ENCODE measurements at regions not wholly inside any gene's neighbourhood (a gene's known extent, or its start where the extent isn't known, plus 50 kb on each side); places are given as distances from the start of the nearest gene placed in this dataset.

DNA sequence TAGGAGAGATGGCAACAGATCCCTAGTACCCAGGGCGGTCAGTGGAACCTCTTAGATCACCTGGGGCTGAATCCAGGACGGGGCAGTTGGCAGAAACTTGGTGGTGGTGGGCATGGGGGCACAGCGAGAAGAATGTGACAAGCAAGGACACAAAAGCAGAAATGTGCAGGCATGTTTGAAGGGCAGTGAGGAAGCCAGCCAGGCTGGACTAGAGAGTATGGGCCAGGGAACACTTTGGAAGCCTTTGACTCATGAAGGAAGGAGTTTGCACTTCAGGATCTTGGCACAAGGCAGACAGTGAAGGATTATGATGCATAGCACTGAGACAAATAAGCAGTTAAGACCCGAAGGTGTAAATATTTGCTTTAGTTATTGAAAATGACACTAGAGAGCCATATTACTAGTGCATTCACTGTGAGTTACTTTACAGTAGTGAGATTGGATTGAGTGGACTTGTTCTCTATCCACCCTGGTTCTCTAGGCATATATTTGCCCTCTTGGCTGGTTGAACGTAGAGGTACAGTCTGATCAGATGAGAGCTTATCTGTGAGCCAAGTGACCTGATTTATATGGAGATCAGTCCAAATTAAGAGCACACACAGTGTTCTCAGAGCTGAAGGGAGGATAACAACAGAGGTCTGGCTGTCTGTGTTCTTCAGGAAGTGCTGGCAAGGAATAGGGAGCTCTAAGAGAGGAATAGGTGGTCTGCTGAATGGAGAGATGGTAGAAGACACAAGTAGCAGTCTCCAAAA, 210.4 kb downstream of the SNX19 start:
- DNase-seq (ENCODE audit: low read depth), result peak; percentile 40
- no peak overlapping the region for H3K4me3 ChIP-seq (ENCODE audit: low read length)
- TF ChIP-seq CTCF (conservative IDR thresholded peaks at IDR 0.05; ENCODE audit: low read length), result no peak

GRCh38 chr11:130706572-130706971, 209.7 kb downstream of the SNX19 start:
- no peak for TF ChIP-seq CTCF (conservative IDR thresholded peaks at IDR 0.05; ENCODE audit: low read length)
- DNase-seq (ENCODE audit: low read depth), result peak; percentile 97

DNA sequence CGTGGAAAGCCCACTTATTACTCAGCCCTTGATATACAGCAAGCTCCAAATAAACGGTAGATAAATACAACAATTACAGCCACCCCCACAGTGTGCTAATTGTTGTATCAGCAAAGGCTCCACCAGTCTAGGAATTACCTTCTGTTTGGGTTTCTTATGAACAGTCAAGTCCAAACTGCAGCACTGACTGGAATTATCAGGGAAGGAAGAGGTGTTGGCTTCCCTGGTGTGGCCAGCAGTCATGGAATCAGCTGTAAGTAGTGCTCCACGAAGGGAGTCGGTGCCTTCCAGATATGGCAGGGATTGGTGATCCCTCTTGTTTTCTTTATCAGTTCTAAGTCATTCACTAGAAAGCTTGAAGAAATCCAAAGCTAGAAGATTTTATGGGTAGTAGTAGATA, 209.1 kb downstream of the SNX19 start:
- TF ChIP-seq CTCF (conservative IDR thresholded peaks at IDR 0.05; ENCODE audit: low read length), result no peak

More at GRCh38 chr11:130706572-130706971, 209.7 kb downstream of the SNX19 start:
- H3K4me3 ChIP-seq (ENCODE audit: low read length), result no peak overlapping the region

DNA sequence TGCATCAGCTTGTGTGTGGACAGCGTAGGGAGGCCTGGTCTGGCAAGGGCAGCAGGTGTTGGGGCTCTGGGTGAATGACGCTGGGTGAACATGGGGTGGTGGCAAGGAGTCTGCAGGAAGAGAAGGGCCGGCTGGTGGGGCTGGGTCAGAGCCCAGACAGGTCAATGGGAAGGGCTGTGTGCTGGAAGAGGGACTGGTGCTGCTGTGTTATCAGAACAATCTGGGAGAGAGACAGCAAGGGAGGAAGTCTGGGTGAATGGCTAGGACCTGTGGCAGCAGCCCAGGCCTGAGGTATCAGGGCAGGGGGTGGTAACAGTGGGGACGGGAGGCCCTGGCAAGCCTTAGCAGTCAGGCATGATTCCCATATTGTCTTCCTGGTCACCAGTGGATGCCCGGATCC, 206.7 kb downstream of the SNX19 start:
- no peak for DNase-seq (ENCODE audit: low read depth)
- TF ChIP-seq CTCF (conservative IDR thresholded peaks at IDR 0.05; ENCODE audit: low read length), result no peak
- H3K4me3 ChIP-seq (ENCODE audit: low read length), result no peak overlapping the region

More for the DNA sequence above, 209.1 kb downstream of the SNX19 start:
- H3K4me3 ChIP-seq (ENCODE audit: low read length), result no peak overlapping the region
- DNase-seq (ENCODE audit: low read depth), result no peak

GRCh38 chr11:130710021-130710420, 206.3 kb downstream of the SNX19 start:
- no peak overlapping the region for H3K4me3 ChIP-seq (ENCODE audit: low read length)
- TF ChIP-seq CTCF (conservative IDR thresholded peaks at IDR 0.05; ENCODE audit: low read length), result no peak
- no peak for DNase-seq (ENCODE audit: low read depth)

- no peak for DNase-seq (ENCODE audit: low read depth)
- H3K4me3 ChIP-seq (ENCODE audit: low read length), result no peak overlapping the region
- TF ChIP-seq CTCF (conservative IDR thresholded peaks at IDR 0.05; ENCODE audit: low read length), result no peak
Observed at GRCh38 chr11:130710497-130711012, 205.7 kb downstream of the SNX19 start.

- H3K4me3 ChIP-seq (ENCODE audit: low read length), result no peak overlapping the region
- DNase-seq (ENCODE audit: low read depth), result no peak
Observed at GRCh38 chr11:130711193-130711592, 205.1 kb downstream of the SNX19 start.

More at GRCh38 chr11:130711193-130711592, 205.1 kb downstream of the SNX19 start:
- no peak for TF ChIP-seq CTCF (conservative IDR thresholded peaks at IDR 0.05; ENCODE audit: low read length)

Measured in AG10803 (cell line).